Epidermal melanocyte (primary cell): ENCODE measurements at regions not wholly inside any gene's neighbourhood (a gene's known extent, or its start where the extent isn't known, plus 50 kb on each side); places are given as distances from the start of the nearest gene placed in this dataset.

ENCODE experiments used
- DNase-seq: peaks from one replicate; pipeline ENCODE4 v3.0.0; 2011; ENCODE audit warnings: low spot score; ENCODE audit not compliant: insufficient read length

DNA sequence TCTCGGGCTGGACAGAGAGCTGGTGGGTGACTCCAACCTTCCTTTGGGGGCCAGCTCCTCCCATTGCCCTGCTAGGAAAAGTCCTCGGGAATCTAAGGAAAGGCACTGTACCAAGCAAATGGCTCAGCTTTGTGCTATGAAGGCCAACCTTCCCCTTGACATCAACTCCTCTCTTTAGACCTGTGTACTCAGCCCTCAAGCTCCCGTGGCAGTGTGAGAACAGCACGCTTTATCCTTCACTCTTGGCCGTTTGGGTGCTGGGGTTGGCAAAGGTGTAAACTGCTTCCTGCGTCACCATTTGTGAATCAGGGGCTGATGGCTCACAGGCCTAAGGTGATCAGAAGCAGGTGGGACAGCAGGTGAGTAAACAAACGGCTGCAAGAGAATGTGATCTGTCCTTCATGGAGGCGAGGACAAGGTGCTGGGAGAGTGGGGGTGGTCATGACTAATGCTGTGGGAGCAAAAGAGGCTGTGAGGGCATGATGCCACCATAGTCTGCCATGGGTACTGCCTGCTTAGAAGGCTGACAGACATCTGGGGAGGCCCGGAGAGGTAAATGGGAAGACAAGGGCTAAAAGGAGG, 165.2 kb upstream of the TPM1 start:
- no peak for DNase-seq

- no peak for DNase-seq
Observed at GRCh38 chr15:62878070-62878469, 164.5 kb upstream of the TPM1 start.

- no peak for DNase-seq
Observed at GRCh38 chr15:62879770-62880169, 162.8 kb upstream of the TPM1 start.

- no peak for DNase-seq
Observed at GRCh38 chr15:62880278-62880677, 162.3 kb upstream of the TPM1 start.

- no peak for DNase-seq
Observed at GRCh38 chr15:62881056-62881455, 161.5 kb upstream of the TPM1 start.

DNA sequence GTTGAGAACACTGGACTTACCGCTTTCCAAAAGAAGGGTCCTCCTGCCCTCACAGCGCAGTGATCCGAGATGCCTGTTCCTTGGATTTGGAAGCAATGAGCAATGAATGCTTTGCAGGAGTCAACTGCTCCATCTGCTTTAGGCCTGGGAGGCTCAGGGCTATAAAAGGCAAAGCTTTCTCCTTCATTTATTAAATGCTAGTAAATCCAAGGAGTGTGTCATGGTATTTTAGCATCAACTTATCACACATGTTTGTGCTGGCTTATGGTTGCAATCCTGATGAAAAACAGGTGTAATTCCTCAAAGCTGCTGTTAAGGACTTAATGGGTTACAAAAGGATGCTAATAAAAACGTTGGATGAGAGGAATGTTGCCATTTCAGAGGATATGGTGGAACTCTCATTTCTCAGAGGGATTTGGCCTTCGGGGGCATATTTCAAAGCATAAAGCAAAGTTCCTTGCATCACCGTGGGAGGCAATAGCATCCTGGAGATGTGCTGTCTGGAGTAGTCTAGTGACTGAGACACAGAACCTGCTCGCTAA, 158.5 kb upstream of the TPM1 start:
- DNase-seq: peak; percentile 61

GRCh38 chr15:62886431-62887071, 156.0 kb upstream of the TPM1 start:
- no peak for DNase-seq

DNA sequence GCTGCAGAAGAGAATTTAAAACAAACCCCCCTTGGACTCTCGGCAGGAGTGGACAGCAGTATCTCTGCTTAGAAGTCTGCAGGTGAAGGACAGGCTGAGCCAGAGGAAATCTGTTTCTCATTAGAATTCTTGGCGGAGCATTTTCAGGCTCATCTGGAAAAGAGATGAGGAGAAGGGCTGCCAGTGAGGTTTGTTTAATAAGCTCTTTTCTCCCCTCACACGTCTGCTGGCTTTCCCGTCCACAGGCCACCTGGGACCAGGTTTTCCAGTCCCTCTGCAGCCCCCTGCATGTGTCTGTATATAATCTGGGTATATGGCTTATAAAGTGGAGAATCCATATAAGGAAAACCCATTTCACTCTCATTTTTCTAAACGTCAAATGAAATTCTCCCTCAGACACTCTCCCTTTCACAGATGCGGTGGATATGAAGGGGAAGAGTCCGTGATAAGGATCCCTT, 155.4 kb upstream of the TPM1 start:
- DNase-seq: no peak

DNA sequence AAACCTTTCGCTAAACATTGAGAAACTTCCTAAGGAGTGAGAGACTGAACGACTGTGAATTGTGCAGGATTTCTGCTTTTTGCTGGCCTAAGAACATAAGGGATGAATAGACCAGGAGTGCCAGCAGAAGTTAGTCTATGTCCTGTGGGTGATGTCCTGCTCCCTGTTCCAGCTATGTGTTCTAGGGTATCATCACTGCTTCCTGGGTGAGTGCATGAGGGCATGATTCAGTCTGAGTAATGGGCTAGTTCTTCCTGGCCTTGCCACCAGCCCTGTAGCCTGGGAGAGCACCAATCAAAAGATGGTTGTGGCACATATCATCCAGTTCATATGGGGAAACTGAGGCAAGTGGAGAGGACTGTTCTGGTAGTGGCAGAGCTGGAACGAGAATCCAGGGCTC, 153.9 kb upstream of the TPM1 start:
- no peak for DNase-seq

DNA sequence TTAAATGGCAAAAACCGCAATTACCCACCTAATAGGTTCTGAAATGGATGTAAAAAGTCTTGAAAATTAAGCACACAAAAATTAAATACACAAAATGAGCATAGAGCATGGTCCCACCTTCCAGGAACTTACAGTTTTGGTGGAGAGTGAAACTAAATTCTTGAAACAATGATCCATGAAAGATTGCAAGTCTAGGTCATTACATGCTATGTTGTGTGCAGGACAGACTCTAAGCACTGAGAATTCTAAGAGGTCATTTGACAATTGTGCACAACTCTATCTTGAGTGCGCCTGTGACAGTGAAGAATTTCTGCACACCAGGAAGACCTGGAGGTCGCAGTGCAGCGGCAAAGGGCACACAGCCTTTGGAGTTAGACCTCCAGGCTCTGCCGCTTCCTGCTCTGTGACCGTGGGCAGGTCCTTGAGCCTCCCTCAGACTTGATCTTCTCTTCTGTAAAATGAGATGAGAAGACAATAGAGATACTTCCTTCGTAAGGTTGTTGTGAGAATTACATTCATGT, 153.3 kb upstream of the TPM1 start:
- DNase-seq: no peak

DNA sequence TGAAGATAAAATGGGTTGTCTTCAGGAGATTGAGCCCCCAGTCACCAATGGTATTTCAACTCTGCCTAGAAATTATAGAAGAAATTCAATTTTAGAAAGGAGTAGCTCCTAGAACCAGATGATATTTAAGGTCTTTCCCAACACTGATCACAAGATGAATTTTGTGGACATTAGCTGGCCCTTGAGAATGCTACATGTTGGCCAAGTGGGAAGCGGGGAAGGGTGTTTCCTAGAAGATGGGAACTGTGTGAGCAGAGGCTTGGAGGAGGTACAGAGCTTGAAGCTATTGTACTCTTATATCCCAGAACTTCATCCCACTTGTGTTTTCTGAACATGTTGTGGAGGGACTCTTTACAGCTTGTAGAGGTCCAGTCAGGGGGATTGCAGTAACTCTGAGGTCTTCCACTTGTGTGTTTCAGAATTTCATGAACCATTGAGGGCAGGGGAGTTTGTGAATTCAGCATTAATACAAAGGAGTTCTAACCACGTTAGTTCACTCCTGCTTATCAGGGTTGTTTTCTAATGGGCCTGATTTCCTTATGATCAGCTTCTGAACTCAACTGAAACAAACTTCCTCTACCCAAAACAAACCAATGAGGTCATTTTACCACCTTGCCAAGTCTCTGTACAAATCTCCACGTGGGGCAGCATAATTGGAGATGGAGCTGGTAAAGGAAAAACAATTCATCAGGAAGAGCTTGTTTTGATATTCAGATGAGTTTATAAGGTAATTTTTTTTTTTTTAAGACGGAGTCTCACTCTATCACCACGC, 152.6 kb upstream of the TPM1 start:
- DNase-seq: no peak

DNA sequence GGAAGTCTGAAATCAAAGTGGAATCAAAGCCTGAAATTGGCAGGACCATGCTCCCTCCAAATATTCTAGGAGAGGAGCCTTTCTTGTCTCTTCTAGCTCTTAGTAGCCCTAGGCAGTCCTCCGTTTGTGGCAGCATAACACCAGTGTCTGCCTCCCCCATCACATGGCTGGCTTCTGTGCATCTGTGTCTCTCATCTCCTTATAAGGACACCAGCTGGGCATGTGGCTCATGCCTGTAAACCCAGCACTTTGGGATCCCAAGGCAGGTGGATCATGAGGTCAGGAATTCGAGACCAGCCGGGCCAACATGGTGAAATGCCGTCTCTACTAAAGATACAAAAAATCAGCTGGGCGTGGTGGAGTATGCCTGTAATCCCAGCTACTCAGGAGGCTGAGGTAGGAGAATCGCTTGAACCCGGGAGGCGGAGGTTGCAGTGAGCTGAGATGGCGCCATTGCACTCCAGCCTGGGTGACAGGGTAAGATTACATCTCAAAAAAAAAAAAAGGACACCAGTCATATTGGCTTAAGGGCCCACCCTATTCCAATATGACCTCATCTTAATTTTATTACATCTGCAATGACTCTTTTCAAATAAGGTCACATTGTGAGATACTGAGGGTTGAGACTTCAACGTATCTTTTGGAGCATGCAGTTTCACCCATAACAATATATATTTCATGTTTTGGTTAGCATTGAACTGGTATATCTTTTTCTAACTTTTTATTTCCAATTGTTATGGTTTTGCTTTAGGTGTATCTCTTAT, 148.0 kb upstream of the TPM1 start:
- no peak for DNase-seq

GRCh38 chr15:62895139-62895866, 147.2 kb upstream of the TPM1 start:
- DNase-seq: no peak

GRCh38 chr15:62895905-62896316, 146.6 kb upstream of the TPM1 start:
- DNase-seq: no peak

DNA sequence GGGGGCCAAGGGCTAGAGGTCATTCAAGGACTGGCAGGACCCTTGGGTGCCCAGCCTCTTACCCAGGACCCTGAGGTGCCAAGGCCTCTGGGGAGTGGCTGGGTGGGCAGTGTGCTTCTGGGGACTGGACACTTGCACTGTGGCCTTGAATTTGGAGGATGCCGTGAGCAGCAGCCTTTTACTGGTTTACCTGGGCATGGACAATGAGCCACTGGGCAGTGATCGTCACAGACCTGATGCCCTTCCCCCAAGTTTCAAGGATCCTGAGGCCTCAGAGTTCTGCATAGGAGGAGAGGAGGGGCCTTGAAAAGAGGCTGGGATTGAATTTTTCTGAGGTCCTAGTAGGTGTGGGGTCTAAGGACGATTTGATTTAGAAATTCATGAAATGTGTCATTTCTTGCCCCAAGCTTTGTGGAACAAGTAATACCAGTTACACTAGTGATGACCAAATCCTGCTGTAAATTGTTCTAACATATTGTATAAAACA, 146.1 kb upstream of the TPM1 start:
- no peak for DNase-seq

DNA sequence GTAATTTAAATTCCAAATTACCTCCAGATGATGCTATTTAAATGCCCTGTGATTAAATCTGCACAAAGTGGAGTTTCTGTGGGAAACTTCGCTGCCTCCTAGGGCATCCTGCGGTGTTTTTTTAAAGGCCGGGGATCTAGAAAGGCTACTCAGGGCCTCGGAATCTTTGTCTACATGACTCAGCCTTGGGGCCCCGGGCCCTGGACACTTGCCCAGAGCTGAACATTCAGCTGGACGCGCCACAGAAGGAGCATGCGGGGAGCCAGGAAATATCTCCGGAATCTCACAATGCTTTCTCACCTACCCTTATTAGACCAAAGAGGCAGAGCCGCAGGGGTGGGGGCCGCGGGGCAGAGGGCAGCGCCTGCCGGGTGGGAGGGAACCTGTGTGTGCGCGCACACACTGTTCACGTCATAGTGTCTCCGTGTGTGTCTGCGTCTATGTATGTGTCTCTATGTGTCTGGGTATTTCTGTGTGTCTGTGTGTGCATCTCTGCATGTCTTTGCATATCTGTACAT, 145.5 kb upstream of the TPM1 start:
- peak; percentile 76 for DNase-seq

- DNase-seq: no peak
Observed at GRCh38 chr15:62897634-62898033, 144.9 kb upstream of the TPM1 start.

DNA sequence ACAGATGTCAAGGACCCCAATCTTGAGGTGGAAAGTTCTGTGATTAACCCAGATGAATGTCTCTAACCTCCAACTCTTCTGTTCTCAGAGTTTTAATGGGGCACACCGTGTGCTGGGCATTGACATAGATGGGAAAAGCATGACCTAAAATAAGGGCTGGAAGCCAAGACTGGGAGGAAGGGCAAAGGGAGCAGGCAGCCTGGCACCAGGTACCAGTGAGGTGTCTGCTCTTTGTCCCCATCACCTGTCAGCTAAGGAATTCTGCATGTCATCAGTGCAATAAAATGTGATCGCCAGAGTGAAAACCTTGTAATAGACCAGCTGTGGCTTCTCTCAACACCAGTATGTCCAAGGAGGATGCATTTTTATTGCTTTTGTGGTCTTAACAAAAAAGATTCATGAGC, 143.5 kb upstream of the TPM1 start:
- no peak for DNase-seq

- no peak for DNase-seq
Observed at GRCh38 chr15:62900071-62900802, 142.3 kb upstream of the TPM1 start.

- DNase-seq: no peak
Observed at GRCh38 chr15:62901087-62901486, 141.5 kb upstream of the TPM1 start.
